SJSA1 (cell line): ENCODE measurements at regions not wholly inside any gene's neighbourhood (a gene's known extent, or its start where the extent isn't known, plus 50 kb on each side); places are given as distances from the start of the nearest gene placed in this dataset.

Experiments
- DNase-seq, 2 experiments: peaks; one replicate each; pipeline ENCODE4 v3.0.0-alpha.2; 2015 to 2020; ENCODE audit warnings: low spot score in 2 of 2, low read depth in 1 of 2
- H3K27ac ChIP-seq: fragments of 250-450 bp; sonication (Bioruptor Pico); 2 replicates; pipeline ENCODE4 v1.5.1; 2020; ENCODE audit warnings: mild to moderate bottlenecking, moderate library complexity
- H3K27me3 ChIP-seq: fragments of 250-450 bp; sonication (Bioruptor Pico); replicated peaks from 2 replicates; pipeline ENCODE4 v1.5.1; 2020; ENCODE audit warnings: mild to moderate bottlenecking, moderate library complexity
- H3K36me3 ChIP-seq: fragments of 250-450 bp; sonication (Bioruptor Pico); 2 replicates; pipeline ENCODE4 v1.5.1; 2020; ENCODE audit warnings: mild to moderate bottlenecking
- H3K4me1 ChIP-seq: fragments of 250-450 bp; sonication (Bioruptor Pico); replicated peaks from 2 replicates; pipeline ENCODE4 v1.6.1; 2021; ENCODE audit warnings: mild to moderate bottlenecking
- H3K4me3 ChIP-seq: fragments of 250-450 bp; sonication (Bioruptor Pico); 2 replicates; pipeline ENCODE4 v1.5.1; 2020; ENCODE audit warnings: mild to moderate bottlenecking
- H3K9me3 ChIP-seq: fragments of 250-450 bp; sonication (Bioruptor Pico); replicated peaks from 2 replicates; pipeline ENCODE4 v1.5.1; 2020; ENCODE audit warnings: mild to moderate bottlenecking

- no peak for DNase-seq
These were observed 182.1 kb downstream of the NOL4 start for GRCh38 chr18:34042423-34043146.

GRCh38 chr18:34039611-34040010 is 185.1 kb downstream of the NOL4 start:
- DNase-seq = no peak
- H3K4me1 ChIP-seq = no peaks in the 10 kb centered on the region
- no peak overlapping the region for H3K4me3 ChIP-seq

More at GRCh38 chr18:34042423-34043146, 182.1 kb downstream of the NOL4 start:
- H3K4me3 ChIP-seq = no peak overlapping the region
- H3K27me3 ChIP-seq = no peaks in the 10 kb centered on the region
- H3K36me3 ChIP-seq = no peaks in the 10 kb centered on the region
- no peaks in the 10 kb centered on the region for H3K4me1 ChIP-seq
- H3K9me3 ChIP-seq = no peaks in the 10 kb centered on the region
- H3K27ac ChIP-seq = no peak overlapping the region

GRCh38 chr18:34039201-34039600 is 185.5 kb downstream of the NOL4 start:
- Histone ChIP-seq H3K36me3 (no peaks in the 10 kb centered on the region), H3K27ac (no peak overlapping the region), H3K4me1 (no peaks in the 10 kb centered on the region), H3K4me3 (no peak overlapping the region), H3K27me3 (no peaks in the 10 kb centered on the region), H3K9me3 (no peaks in the 10 kb centered on the region)
- no peak for DNase-seq

More at GRCh38 chr18:34039611-34040010, 185.1 kb downstream of the NOL4 start:
- no peaks in the 10 kb centered on the region for H3K27me3 ChIP-seq
- no peak overlapping the region for H3K27ac ChIP-seq
- H3K36me3 ChIP-seq = no peaks in the 10 kb centered on the region
- no peaks in the 10 kb centered on the region for H3K9me3 ChIP-seq

- H3K27ac ChIP-seq = no peak overlapping the region
- no peak for DNase-seq
- H3K4me3 ChIP-seq = no peak overlapping the region
- H3K36me3 ChIP-seq = no peaks in the 10 kb centered on the region
- H3K4me1 ChIP-seq = no peaks in the 10 kb centered on the region
- no peaks in the 10 kb centered on the region; the same call in 1 of the 2 replicates for H3K9me3 ChIP-seq
- no peaks in the 10 kb centered on the region for H3K27me3 ChIP-seq
These were observed 186.6 kb downstream of the NOL4 start for GRCh38 chr18:34038086-34038485.

GRCh38 chr18:34033968-34034367 is 190.7 kb downstream of the NOL4 start:
- Histone ChIP-seq H3K36me3 (no peaks in the 10 kb centered on the region), H3K4me1 (no peaks in the 10 kb centered on the region), H3K4me3 (no peak overlapping the region), H3K9me3 (no peaks in the 10 kb centered on the region; the same call in 1 of the 2 replicates), H3K27me3 (no peaks in the 10 kb centered on the region), H3K27ac (no peak overlapping the region)
- no peak for DNase-seq

GRCh38 chr18:34031810-34032209 is 192.9 kb downstream of the NOL4 start:
- no peak overlapping the region for H3K4me3 ChIP-seq
- no peaks in the 10 kb centered on the region for H3K4me1 ChIP-seq
- H3K27ac ChIP-seq = no peak overlapping the region
- H3K9me3 ChIP-seq = no peaks in the 10 kb centered on the region; the same call in 1 of the 2 replicates
- H3K27me3 ChIP-seq = 0 out of 2 replicates have a peak, but pooled peaks cover under 1% of the 10 kb centered on the region
- H3K36me3 ChIP-seq = no peaks in the 10 kb centered on the region
- DNase-seq = no peak

- Histone ChIP-seq H3K36me3 (no peaks in the 10 kb centered on the region), H3K9me3 (no peaks in the 10 kb centered on the region), H3K27ac (no peak overlapping the region), H3K4me1 (no peaks in the 10 kb centered on the region), H3K4me3 (no peak overlapping the region), H3K27me3 (0 out of 2 replicates have a peak, but pooled peaks cover 3% of the 10 kb centered on the region)
- DNase-seq = no peak
These were observed 196.4 kb downstream of the NOL4 start for GRCh38 chr18:34028324-34028723.

- H3K4me3 ChIP-seq = no peak overlapping the region
- 0 out of 2 replicates have a peak, but pooled peaks cover 3% of the 10 kb centered on the region for H3K27me3 ChIP-seq
- no peaks in the 10 kb centered on the region for H3K4me1 ChIP-seq
- DNase-seq = no peak
- no peaks in the 10 kb centered on the region for H3K36me3 ChIP-seq
- no peaks in the 10 kb centered on the region for H3K9me3 ChIP-seq
- no peak overlapping the region for H3K27ac ChIP-seq
These were observed 199.4 kb downstream of the NOL4 start for GRCh38 chr18:34025191-34025801.

- Histone ChIP-seq H3K4me1 (no peaks in the 10 kb centered on the region), H3K9me3 (no peaks in the 10 kb centered on the region), H3K4me3 (no peak overlapping the region), H3K27ac (no peak overlapping the region), H3K27me3 (0 out of 2 replicates have a peak, but pooled peaks cover 3% of the 10 kb centered on the region), H3K36me3 (no peaks in the 10 kb centered on the region)
- no peak for DNase-seq
These were observed 201.2 kb downstream of the NOL4 start for GRCh38 chr18:34023471-34023870.

GRCh38 chr18:34018336-34018735 is 206.4 kb downstream of the NOL4 start:
- Histone ChIP-seq H3K9me3 (no peaks in the 10 kb centered on the region), H3K4me1 (no peaks in the 10 kb centered on the region), H3K4me3 (no peak overlapping the region), H3K27ac (no peak overlapping the region), H3K27me3 (no peaks in the 10 kb centered on the region), H3K36me3 (no peaks in the 10 kb centered on the region)
- DNase-seq = no peak

GRCh38 chr18:34003687-34004086 is 221.0 kb downstream of the NOL4 start:
- no peaks in the 10 kb centered on the region for H3K4me1 ChIP-seq
- no peak overlapping the region for H3K27ac ChIP-seq
- no peaks in the 10 kb centered on the region for H3K9me3 ChIP-seq
- no peak for DNase-seq
- no peak overlapping the region for H3K4me3 ChIP-seq
- H3K36me3 ChIP-seq = no peaks in the 10 kb centered on the region
- no peaks in the 10 kb centered on the region for H3K27me3 ChIP-seq

GRCh38 chr18:34002130-34002529 is 222.6 kb downstream of the NOL4 start:
- Histone ChIP-seq H3K27me3 (no peaks in the 10 kb centered on the region), H3K36me3 (no peaks in the 10 kb centered on the region), H3K9me3 (no peaks in the 10 kb centered on the region), H3K4me3 (no peak overlapping the region), H3K4me1 (no peaks in the 10 kb centered on the region), H3K27ac (no peak overlapping the region)
- no peak for DNase-seq

GRCh38 chr18:34001376-34001775 is 223.3 kb downstream of the NOL4 start:
- DNase-seq = no peak
- Histone ChIP-seq H3K4me3 (no peak overlapping the region), H3K36me3 (no peaks in the 10 kb centered on the region), H3K27me3 (no peaks in the 10 kb centered on the region), H3K9me3 (no peaks in the 10 kb centered on the region), H3K4me1 (no peaks in the 10 kb centered on the region), H3K27ac (no peak overlapping the region)

GRCh38 chr18:33987206-33987605 is 237.5 kb downstream of the NOL4 start:
- Histone ChIP-seq H3K27me3 (no peaks in the 10 kb centered on the region), H3K36me3 (no peaks in the 10 kb centered on the region), H3K9me3 (no peaks in the 10 kb centered on the region), H3K27ac (no peak overlapping the region), H3K4me3 (no peak overlapping the region), H3K4me1 (no peaks in the 10 kb centered on the region)
- no peak for DNase-seq
